Epithelial cell of prostate (primary cell): ENCODE measurements at regions not wholly inside any gene's neighbourhood (a gene's known extent, or its start where the extent isn't known, plus 50 kb on each side); places are given as distances from the start of the nearest gene placed in this dataset.

Experiments
- DNase-seq: peaks from one replicate; pipeline ENCODE4 v3.0.0-alpha.2; 2011; ENCODE audit warnings: low read depth, low spot score
- H3K27ac ChIP-seq: fragments of 450-650 bp; 2 replicates; pipeline ENCODE4 v1.5.1; 2017; ENCODE audit warnings: mild to moderate bottlenecking

GRCh38 chr2:147255812-147256211, 589.0 kb upstream of the ACVR2A start:
- no peak overlapping the region for H3K27ac ChIP-seq
- DNase-seq: no peak

- no peak overlapping the region for H3K27ac ChIP-seq
- DNase-seq: no peak
Measured at GRCh38 chr2:147250652-147251356, 594.0 kb upstream of the ACVR2A start.

DNA sequence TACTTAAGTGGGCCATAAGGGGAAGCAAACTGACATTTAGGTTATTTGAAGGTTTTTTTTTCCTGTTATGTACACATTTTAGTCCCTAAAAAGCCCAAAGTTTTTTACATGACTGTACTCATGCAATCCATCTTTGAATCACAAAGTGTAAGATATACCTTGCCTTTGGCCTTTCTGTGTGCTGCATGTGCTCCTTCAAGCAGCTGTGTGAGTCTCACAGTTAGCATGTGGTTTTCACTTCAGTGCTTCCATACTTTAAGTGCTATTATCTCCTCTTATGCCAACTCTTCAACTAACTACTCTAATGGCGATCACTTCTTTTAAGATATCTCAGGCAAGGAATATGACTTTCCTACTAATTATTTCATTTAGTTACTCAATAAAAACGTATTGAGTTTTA, 597.1 kb upstream of the ACVR2A start:
- H3K27ac ChIP-seq: no peak overlapping the region
- DNase-seq: no peak

- H3K27ac ChIP-seq: no peak overlapping the region
- no peak for DNase-seq
Measured at GRCh38 chr2:147242445-147242844, 602.4 kb upstream of the ACVR2A start.

- no peak overlapping the region for H3K27ac ChIP-seq
- DNase-seq: no peak
Measured at GRCh38 chr2:147236601-147237000, 608.2 kb upstream of the ACVR2A start.

GRCh38 chr2:147232225-147232669, 612.6 kb upstream of the ACVR2A start:
- DNase-seq: no peak

DNA sequence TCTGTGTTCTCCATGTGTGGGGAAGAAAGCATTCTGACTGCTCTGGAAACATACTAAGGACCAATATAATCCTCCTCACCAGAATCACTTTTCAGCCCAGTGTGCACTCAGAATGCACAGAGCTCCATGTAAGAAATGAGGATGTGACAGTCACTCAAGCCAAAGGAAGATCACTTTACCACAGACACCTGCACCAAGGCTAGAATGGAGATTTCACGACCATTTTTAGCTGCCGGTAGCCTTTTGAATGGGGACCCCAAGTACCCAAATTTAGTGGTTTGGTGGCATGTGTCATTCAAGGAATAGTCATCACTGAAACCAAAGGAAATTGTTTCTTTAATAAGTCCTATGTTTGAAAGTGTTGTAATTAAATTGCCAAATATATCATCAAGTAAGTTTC, 613.2 kb upstream of the ACVR2A start:
- no peak overlapping the region for H3K27ac ChIP-seq
- no peak for DNase-seq

More at GRCh38 chr2:147232225-147232669, 612.6 kb upstream of the ACVR2A start:
- H3K27ac ChIP-seq: no peak overlapping the region

DNA sequence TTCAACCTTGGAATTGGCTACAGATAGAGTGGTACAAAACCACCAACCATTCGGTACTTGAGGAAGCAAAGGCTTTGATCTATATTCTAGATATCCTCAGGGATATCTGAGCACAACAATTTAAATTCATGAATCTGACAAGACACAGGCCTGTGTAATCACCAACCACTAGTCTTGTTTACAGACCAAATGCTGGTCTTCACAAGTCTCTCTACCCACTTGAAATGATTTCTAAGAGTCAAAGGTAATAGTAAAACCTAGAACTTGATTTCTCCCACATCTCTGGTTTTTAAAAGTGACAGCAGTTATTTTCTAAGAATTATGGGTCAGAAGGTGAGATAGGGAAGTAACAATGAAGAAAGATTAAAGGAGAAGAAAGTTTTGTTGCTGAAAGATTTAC, 613.7 kb upstream of the ACVR2A start:
- no peak for DNase-seq
- H3K27ac ChIP-seq: no peak overlapping the region

DNA sequence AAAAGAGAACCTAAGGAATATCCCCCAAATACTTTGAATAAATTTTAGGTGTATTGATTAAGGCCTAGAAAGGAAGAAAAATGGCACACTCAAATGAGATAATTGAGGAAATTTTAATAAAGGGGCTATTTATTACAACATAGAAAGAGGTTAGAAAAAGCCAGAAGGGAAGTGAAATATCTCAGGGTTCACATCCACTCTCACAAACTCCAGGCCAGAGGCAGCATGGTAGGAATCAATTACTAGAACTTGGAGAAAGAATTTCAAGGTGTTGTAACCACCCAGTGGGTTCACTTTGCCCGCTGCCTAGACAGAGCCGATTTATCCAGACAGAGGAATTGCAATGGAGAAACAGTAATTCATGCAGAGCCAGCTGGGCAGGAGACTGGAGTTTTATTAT, 617.5 kb upstream of the ACVR2A start:
- DNase-seq: no peak
- H3K27ac ChIP-seq: no peak overlapping the region

DNA sequence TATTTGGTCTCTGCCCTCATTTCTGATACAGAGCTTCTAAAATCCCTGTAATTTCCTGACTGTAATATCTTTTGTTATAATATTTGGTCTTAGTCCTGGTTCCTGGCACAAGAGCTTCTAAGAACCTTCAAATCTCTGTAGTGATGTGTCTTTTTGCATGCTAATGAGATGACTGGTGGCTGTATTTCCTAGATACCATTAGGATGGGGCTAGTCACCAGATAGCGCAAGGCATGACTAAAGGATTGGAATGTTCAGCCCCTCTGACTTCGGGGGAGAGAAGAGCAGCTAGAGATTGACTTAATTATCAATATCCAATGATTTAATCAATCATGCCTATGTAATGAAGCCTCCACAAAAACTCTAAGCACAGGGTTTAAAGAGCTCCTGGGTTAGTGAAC, 620.8 kb upstream of the ACVR2A start:
- peak overlapping the region; percentile 2 for H3K27ac ChIP-seq
- DNase-seq: no peak

- H3K27ac ChIP-seq: peak overlapping the region; percentile 2
- no peak for DNase-seq
Measured at GRCh38 chr2:147223553-147224060, 621.2 kb upstream of the ACVR2A start.

DNA sequence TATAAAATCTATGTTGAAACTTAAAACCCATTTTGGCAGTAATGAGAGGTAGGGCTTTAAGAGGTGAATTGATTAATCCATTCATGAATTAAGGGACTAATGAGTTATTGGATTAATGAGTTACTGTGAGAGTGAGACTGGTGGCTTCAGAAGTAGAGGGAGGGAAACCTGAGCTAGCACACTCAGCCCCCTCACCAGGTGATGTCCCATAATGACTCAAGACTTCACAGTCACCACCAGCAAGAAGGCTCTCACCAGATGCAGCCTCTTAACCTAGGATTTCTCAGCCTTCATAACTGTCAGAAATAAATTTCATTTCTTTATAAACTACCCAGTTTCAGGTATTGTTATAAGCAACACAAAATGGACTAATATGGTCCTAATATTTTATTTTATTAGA, 621.7 kb upstream of the ACVR2A start:
- DNase-seq: no peak
- H3K27ac ChIP-seq: no peak overlapping the region

- no peak overlapping the region for H3K27ac ChIP-seq
- no peak for DNase-seq
Measured at GRCh38 chr2:147222506-147222905, 622.3 kb upstream of the ACVR2A start.

DNA sequence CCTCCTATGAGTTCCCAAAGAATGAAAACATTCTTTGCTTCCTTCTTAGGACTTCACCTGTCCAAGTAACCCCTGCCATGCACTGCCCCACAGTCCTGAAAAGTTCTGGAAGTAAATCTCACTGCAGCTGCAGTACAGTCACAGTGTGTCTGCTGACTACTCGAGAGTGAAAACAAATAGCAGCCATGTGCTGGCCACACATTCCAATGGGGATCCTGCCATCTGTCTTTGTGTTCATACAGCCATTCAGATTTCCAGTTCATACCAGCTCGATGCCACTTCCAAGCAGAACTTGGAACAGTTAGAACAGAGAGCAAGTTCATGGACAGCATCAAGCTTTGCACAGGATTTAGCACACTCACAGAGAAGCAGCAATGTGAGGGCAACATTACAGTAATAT, 629.9 kb upstream of the ACVR2A start:
- no peak overlapping the region for H3K27ac ChIP-seq

DNA sequence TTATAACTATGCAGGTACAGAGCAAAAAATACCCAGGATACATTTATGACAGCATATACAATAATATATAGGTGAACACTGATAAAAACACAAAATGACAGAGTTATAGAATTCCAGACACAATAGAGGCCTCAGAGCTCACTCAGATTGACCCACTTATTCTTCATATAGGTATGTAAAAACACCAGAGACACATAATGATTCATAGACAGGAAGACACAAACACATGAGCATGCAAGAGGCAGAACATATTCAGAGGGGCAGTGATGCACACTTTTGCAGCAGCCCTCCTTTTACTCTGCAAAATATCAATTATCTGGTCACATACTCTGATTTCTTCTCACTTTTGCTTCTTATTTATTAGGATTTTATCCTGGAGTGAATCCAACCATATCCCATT, 633.3 kb upstream of the ACVR2A start:
- DNase-seq: no peak
- H3K27ac ChIP-seq: no peak overlapping the region

More for the DNA sequence above, 629.9 kb upstream of the ACVR2A start:
- no peak for DNase-seq

- no peak for DNase-seq
- no peak overlapping the region for H3K27ac ChIP-seq
Measured at GRCh38 chr2:147204102-147204501, 640.7 kb upstream of the ACVR2A start.

DNA sequence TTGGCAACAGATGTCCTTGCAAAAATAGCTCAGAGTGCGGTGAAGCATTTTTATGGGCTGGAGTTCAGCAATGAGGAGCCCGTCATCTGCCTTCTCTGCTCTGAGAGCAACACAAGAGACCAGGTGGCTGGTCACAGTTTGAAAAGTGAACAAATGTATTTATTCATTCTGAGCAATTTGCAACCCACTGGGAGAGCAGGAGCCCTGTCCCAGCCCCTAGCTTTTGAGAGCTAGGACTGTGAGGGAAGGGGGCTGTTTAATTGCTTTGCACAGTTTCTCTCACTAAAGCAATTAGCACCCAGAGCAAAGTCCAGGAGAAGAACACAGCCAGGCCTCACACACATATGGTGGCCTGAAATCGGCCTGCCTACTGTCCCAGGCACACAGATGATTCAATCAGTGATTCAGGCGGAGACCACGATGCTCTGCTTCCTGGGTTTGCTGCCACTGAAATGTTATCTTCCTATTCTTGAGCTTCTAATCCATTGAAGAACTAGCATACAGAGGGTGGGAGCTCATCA, 646.1 kb upstream of the ACVR2A start:
- no peak for DNase-seq
- H3K27ac ChIP-seq: no peak overlapping the region

- H3K27ac ChIP-seq: no peak overlapping the region
- no peak for DNase-seq
Measured at GRCh38 chr2:147197754-147198483, 646.9 kb upstream of the ACVR2A start.

GRCh38 chr2:147182260-147182659, 662.6 kb upstream of the ACVR2A start:
- peak; percentile 84 for DNase-seq
- peak overlapping the region; percentile 49 for H3K27ac ChIP-seq

DNA sequence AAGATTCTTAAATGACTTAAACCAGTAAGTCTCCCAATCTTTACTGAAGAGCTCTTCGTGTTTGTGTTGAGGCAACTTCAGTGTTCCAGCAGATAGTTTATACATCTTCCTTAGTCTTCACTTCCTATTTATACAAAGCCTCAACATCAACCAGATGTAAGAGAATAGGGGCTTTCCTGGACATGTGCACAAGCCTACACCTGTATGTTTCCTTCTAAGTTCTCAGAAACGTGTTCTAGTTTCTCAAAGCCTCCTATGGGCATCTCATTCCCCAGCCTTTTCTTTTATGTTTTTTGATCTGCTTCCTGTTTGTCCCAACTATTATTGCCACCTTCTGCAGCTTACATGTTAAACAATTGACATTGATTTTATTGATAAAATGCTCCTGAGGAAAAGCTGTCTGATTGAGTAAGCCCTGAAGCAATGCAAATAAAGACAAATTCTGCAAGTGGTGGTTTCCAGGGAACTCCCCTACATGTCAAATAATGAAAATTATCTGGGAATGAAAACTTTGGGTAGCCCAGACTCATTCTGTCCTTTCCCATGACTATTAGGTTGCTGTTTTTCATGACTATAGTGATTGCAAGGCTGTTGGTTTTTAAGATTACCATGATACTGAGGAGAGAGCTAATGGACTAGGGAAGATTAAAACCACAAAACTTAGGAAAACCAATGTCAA, 663.3 kb upstream of the ACVR2A start:
- no peak for DNase-seq

More for the DNA sequence above, 663.3 kb upstream of the ACVR2A start:
- H3K27ac ChIP-seq: peak overlapping the region; percentile 49
